HEK293 (cell line): ENCODE measurements at regions not wholly inside any gene's neighbourhood (a gene's known extent, or its start where the extent isn't known, plus 50 kb on each side); places are given as distances from the start of the nearest gene placed in this dataset.

Experiments
- CTCF ChIA-PET: fragments of 350-600 bp; formaldehyde crosslinking; extraction: SDS; loops from one replicate; lab custom pipeline; 2021; ENCODE audit warnings: antibody characterized with exemption; lab: Yijun Ruan, JAX
- POLR2A ChIA-PET: fragments of 300-600 bp; formaldehyde crosslinking; extraction: SDS; loops from one replicate; lab custom pipeline; 2020; ENCODE audit warnings: antibody characterized with exemption, inconsistent platforms; lab: Yijun Ruan, JAX
- H3K27ac ChIP-seq: fragments of 200-500 bp; sonication (Bioruptor generic); 2 replicates; pipeline ENCODE4 v1.5.1; 2014; ENCODE audit warnings: low read depth, low read length, control low read depth, inconsistent platforms; ENCODE audit errors: extremely low read depth
- H3K36me3 ChIP-seq, 2 experiments: fragments of 200-500 bp in 1 of 2; sonication (Bioruptor generic) in 1 of 2; 1 replicate in 1 of 2; 2 replicates in 1 of 2; pipeline ENCODE4 v1.5.1; 2014 to 2017; ENCODE audit warnings: inconsistent platforms in 2 of 2, low read length in 2 of 2; ENCODE audit not compliant: control insufficient read depth in 2 of 2, insufficient read depth in 1 of 2
- H3K4me1 ChIP-seq: fragments of 200-500 bp; sonication (Bioruptor generic); 2 replicates; pipeline ENCODE4 v1.5.1; 2014; ENCODE audit warnings: mild to moderate bottlenecking, low read length, inconsistent platforms; ENCODE audit not compliant: control insufficient read depth, insufficient read depth
- H3K4me3 ChIP-seq: 2 replicates; pipeline ENCODE4 v1.5.1; 2011; ENCODE audit warnings: low read depth, mild to moderate bottlenecking, control low read depth, low read length, moderate library complexity
- H3K9me3 ChIP-seq: fragments of 200-500 bp; sonication (Bioruptor generic); 2 replicates; pipeline ENCODE4 v1.5.1; 2014; ENCODE audit warnings: low read depth, low read length, inconsistent platforms; ENCODE audit not compliant: control insufficient read depth, insufficient read depth
- BCL11A ChIP-seq: fragments of 450-650 bp; formaldehyde crosslinking; IDR thresholded peaks from 2 replicates; pipeline ENCODE4 v1.5.1; 2016; ENCODE audit warnings: low read depth, missing biosample characterization, missing genetic modification characterization
- HIC1 ChIP-seq: fragments of 450-650 bp; formaldehyde crosslinking; IDR thresholded peaks from 2 replicates; pipeline ENCODE4 v1.5.1; 2016; ENCODE audit warnings: missing biosample characterization, missing genetic modification characterization
- KLF10 ChIP-seq: fragments of 450-650 bp; IDR thresholded peaks from 2 replicates; pipeline ENCODE4 v1.5.1; 2018; ENCODE audit warnings: missing biosample characterization, mild to moderate bottlenecking, missing genetic modification characterization
- SP3 ChIP-seq: fragments of 450-650 bp; formaldehyde crosslinking; IDR thresholded peaks from 2 replicates; pipeline ENCODE4 v1.5.1; 2016; ENCODE audit warnings: missing biosample characterization, missing genetic modification characterization
- ZBTB20 ChIP-seq: fragments of 450-650 bp; formaldehyde crosslinking; IDR thresholded peaks from 2 replicates; pipeline ENCODE4 v1.5.1; 2016; ENCODE audit warnings: missing biosample characterization, missing genetic modification characterization
- ZFP41 ChIP-seq: fragments of 450-650 bp; formaldehyde crosslinking; IDR thresholded peaks from 2 replicates; pipeline ENCODE4 v1.5.1; 2016; ENCODE audit warnings: missing biosample characterization, missing genetic modification characterization, borderline replicate concordance
- ZIC2 ChIP-seq: fragments of 450-650 bp; formaldehyde crosslinking; IDR thresholded peaks from 2 replicates; pipeline ENCODE4 v1.5.1; 2016; ENCODE audit warnings: missing biosample characterization, missing genetic modification characterization
- ZNF10 ChIP-seq: fragments of 450-650 bp; formaldehyde crosslinking; IDR thresholded peaks from 2 replicates; pipeline ENCODE4 v1.5.1; 2017; ENCODE audit warnings: missing biosample characterization, missing genetic modification characterization
- ZNF114 ChIP-seq: fragments of 450-650 bp; formaldehyde crosslinking; IDR thresholded peaks from 2 replicates; pipeline ENCODE4 v1.5.0; 2017; ENCODE audit warnings: missing biosample characterization, missing genetic modification characterization
- ZNF132 ChIP-seq: fragments of 450-650 bp; formaldehyde crosslinking; IDR thresholded peaks from 2 replicates; pipeline ENCODE4 v1.5.1; 2017; ENCODE audit warnings: missing biosample characterization, missing genetic modification characterization, borderline replicate concordance
- ZNF174 ChIP-seq: fragments of 450-650 bp; formaldehyde crosslinking; IDR thresholded peaks from 2 replicates; pipeline ENCODE4 v1.5.0; 2017; ENCODE audit warnings: missing biosample characterization, mild to moderate bottlenecking, missing genetic modification characterization
- ZNF2 ChIP-seq: fragments of 450-650 bp; formaldehyde crosslinking; IDR thresholded peaks from 2 replicates; pipeline ENCODE4 v1.5.1; 2016; ENCODE audit warnings: missing biosample characterization, missing genetic modification characterization
- ZNF223 ChIP-seq: fragments of 450-650 bp; formaldehyde crosslinking; IDR thresholded peaks from 2 replicates; pipeline ENCODE4 v1.5.1; 2016; ENCODE audit warnings: missing biosample characterization, missing genetic modification characterization
- ZNF37A ChIP-seq: fragments of 450-650 bp; IDR thresholded peaks from 2 replicates; pipeline ENCODE4 v1.5.1; 2018; ENCODE audit warnings: missing biosample characterization, missing genetic modification characterization
- ZNF473 ChIP-seq: fragments of 450-650 bp; formaldehyde crosslinking; IDR thresholded peaks from 2 replicates; pipeline ENCODE4 v1.5.1; 2017; ENCODE audit warnings: missing biosample characterization, missing genetic modification characterization
- ZNF48 ChIP-seq: fragments of 450-650 bp; formaldehyde crosslinking; IDR thresholded peaks from 2 replicates; pipeline ENCODE4 v1.5.1; 2016; ENCODE audit warnings: missing biosample characterization, missing genetic modification characterization
- ZNF501 ChIP-seq: fragments of 450-650 bp; formaldehyde crosslinking; IDR thresholded peaks from 2 replicates; pipeline ENCODE4 v1.5.1; 2016; ENCODE audit warnings: missing biosample characterization, missing genetic modification characterization
- ZNF529 ChIP-seq: fragments of 450-650 bp; formaldehyde crosslinking; IDR thresholded peaks from 2 replicates; pipeline ENCODE4 v1.5.1; 2017; ENCODE audit warnings: missing genetic modification characterization, missing biosample characterization; ENCODE audit not compliant: insufficient replicate concordance
- ZNF555 ChIP-seq: fragments of 450-650 bp; formaldehyde crosslinking; conservative IDR thresholded peaks from 2 replicates; pipeline ENCODE4 v1.5.1; 2017; ENCODE audit warnings: missing biosample characterization, mild to moderate bottlenecking, missing genetic modification characterization, inconsistent platforms
- ZNF571 ChIP-seq: fragments of 450-650 bp; formaldehyde crosslinking; IDR thresholded peaks from 2 replicates; pipeline ENCODE4 v1.5.0; 2017; ENCODE audit warnings: missing biosample characterization, missing genetic modification characterization
- ZNF658 ChIP-seq: fragments of 450-650 bp; formaldehyde crosslinking; IDR thresholded peaks from 2 replicates; pipeline ENCODE4; 2016; ENCODE audit warnings: missing biosample characterization, missing genetic modification characterization
- ZNF677 ChIP-seq: fragments of 450-650 bp; IDR thresholded peaks from 2 replicates; pipeline ENCODE4 v1.5.0; 2018; ENCODE audit warnings: missing biosample characterization, mild to moderate bottlenecking, missing genetic modification characterization, moderate library complexity
- ZNF76 ChIP-seq: fragments of 450-650 bp; formaldehyde crosslinking; IDR thresholded peaks from 2 replicates; pipeline ENCODE4; 2016; ENCODE audit warnings: low read depth, missing biosample characterization, missing genetic modification characterization, borderline replicate concordance
- TF ChIP-seq, protein P1 (sequence below): fragments of 450-650 bp; formaldehyde crosslinking; IDR thresholded peaks from 2 replicates; pipeline ENCODE4 v1.5.1; 2017; ENCODE audit warnings: missing biosample characterization, missing genetic modification characterization
- TF ChIP-seq, protein P2 (sequence below): fragments of 450-650 bp; formaldehyde crosslinking; IDR thresholded peaks from 2 replicates; pipeline ENCODE4 v1.5.1; 2016; ENCODE audit warnings: missing biosample characterization, missing genetic modification characterization
- TF ChIP-seq, protein P3 (sequence below): fragments of 450-650 bp; formaldehyde crosslinking; IDR thresholded peaks from 2 replicates; pipeline ENCODE4 v1.5.1; 2016; ENCODE audit warnings: missing biosample characterization, missing genetic modification characterization

- H3K36me3 ChIP-seq, result no peaks in the 10 kb centered on the region
- H3K9me3 ChIP-seq, result no peaks in the 10 kb centered on the region
- no peak overlapping the region for H3K4me3 ChIP-seq
- POLR2A ChIA-PET, result no interaction called here
- no peaks in the 10 kb centered on the region for H3K4me1 ChIP-seq
- H3K27ac ChIP-seq, result no peak overlapping the region
- CTCF ChIA-PET, result no interaction called here
- TF ChIP-seq ZNF658, result no peak
- TF ChIP-seq ZNF2 (tag by site-specific recombination), result no peak
- TF ChIP-seq, protein P1, sequence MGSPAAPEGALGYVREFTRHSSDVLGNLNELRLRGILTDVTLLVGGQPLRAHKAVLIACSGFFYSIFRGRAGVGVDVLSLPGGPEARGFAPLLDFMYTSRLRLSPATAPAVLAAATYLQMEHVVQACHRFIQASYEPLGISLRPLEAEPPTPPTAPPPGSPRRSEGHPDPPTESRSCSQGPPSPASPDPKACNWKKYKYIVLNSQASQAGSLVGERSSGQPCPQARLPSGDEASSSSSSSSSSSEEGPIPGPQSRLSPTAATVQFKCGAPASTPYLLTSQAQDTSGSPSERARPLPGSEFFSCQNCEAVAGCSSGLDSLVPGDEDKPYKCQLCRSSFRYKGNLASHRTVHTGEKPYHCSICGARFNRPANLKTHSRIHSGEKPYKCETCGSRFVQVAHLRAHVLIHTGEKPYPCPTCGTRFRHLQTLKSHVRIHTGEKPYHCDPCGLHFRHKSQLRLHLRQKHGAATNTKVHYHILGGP, result no peak
- no peak for TF ChIP-seq ZNF76 (tag by site-specific recombination)
- no peak for TF ChIP-seq ZNF48 (tag by site-specific recombination)
- TF ChIP-seq HIC1 (tag by site-specific recombination), result no peak
- no peak for TF ChIP-seq SP3 (tag by site-specific recombination)
- TF ChIP-seq ZNF529 (tag by site-specific recombination), result no peak
- no peak for TF ChIP-seq ZNF37A (tag by site-specific recombination)
- TF ChIP-seq, protein P2, sequence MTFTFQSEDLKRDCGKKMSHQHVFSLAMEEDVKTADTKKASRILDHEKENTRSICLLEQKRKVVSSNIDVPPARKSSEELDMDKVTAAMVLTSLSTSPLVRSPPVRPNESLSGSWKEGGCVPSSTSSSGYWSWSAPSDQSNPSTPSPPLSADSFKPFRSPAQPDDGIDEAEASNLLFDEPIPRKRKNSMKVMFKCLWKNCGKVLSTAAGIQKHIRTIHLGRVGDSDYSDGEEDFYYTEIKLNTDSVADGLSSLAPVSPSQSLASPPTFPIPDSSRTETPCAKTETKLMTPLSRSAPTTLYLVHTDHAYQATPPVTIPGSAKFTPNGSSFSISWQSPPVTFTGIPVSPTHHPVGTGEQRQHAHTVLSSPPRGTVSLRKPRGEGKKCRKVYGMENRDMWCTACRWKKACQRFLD (tag by site-specific recombination), result no peak
- TF ChIP-seq ZNF501, result no peak
- no peak for TF ChIP-seq ZBTB20 (tag by site-specific recombination)
- TF ChIP-seq, protein P3, sequence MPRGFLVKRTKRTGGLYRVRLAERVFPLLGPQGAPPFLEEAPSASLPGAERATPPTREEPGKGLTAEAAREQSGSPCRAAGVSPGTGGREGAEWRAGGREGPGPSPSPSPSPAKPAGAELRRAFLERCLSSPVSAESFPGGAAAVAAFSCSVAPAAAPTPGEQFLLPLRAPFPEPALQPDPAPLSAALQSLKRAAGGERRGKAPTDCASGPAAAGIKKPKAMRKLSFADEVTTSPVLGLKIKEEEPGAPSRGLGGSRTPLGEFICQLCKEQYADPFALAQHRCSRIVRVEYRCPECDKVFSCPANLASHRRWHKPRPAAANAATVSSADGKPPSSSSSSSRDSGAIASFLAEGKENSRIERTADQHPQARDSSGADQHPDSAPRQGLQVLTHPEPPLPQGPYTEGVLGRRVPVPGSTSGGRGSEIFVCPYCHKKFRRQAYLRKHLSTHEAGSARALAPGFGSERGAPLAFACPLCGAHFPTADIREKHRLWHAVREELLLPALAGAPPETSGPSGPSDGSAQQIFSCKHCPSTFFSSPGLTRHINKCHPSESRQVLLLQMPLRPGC (tag by site-specific recombination), result no peak
- TF ChIP-seq BCL11A, result no peak
- TF ChIP-seq ZFP41, result no peak
- TF ChIP-seq ZNF10, result no peak
Measured at GRCh38 chr5:2914981-2915484, 163.6 kb upstream of the IRX2 start.

GRCh38 chr5:2914022-2914661 lies 162.7 kb upstream of the IRX2 start:
- TF ChIP-seq ZNF571 (no peak), ZNF2 (tag by site-specific recombination) (no peak), ZNF174 (no peak), ZNF223 (tag by site-specific recombination) (no peak), ZNF114 (tag by site-specific recombination) (no peak), ZIC2 (tag by site-specific recombination) (no peak), ZNF677 (tag by site-specific recombination) (no peak), ZNF473 (no peak), ZNF132 (tag by site-specific recombination) (no peak), KLF10 (tag by site-specific recombination) (no peak), ZNF555 (no peak)
- TF ChIP-seq, all 188 proteins: peak for 0
- Histone ChIP-seq H3K36me3 (no peaks in the 10 kb centered on the region), H3K9me3 (no peaks in the 10 kb centered on the region), H3K4me3 (no peak overlapping the region), H3K27ac (no peak overlapping the region), H3K4me1 (no peaks in the 10 kb centered on the region)
- CTCF ChIA-PET, result no interaction called here
- POLR2A ChIA-PET, result no interaction called here
